ENCODE measurements at regions not wholly inside any gene's neighbourhood (a gene's known extent, or its start where the extent isn't known, plus 50 kb on each side); places are given as distances from the start of the nearest gene placed in this dataset.

- no peak for DNase-seq (ENCODE audit: low read depth)
- TF ChIP-seq, protein P1, sequence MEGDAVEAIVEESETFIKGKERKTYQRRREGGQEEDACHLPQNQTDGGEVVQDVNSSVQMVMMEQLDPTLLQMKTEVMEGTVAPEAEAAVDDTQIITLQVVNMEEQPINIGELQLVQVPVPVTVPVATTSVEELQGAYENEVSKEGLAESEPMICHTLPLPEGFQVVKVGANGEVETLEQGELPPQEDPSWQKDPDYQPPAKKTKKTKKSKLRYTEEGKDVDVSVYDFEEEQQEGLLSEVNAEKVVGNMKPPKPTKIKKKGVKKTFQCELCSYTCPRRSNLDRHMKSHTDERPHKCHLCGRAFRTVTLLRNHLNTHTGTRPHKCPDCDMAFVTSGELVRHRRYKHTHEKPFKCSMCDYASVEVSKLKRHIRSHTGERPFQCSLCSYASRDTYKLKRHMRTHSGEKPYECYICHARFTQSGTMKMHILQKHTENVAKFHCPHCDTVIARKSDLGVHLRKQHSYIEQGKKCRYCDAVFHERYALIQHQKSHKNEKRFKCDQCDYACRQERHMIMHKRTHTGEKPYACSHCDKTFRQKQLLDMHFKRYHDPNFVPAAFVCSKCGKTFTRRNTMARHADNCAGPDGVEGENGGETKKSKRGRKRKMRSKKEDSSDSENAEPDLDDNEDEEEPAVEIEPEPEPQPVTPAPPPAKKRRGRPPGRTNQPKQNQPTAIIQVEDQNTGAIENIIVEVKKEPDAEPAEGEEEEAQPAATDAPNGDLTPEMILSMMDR (conservative IDR thresholded peaks at IDR 0.05; ENCODE audit: low read length) = no peak
- H3K4me3 ChIP-seq (ENCODE audit: low read length) = no peak overlapping the region
These were observed 989.8 kb downstream of the ADGRL2 start for GRCh38 chr1:82790556-82790955.

- DNase-seq (ENCODE audit: low read depth) = no peak
- TF ChIP-seq, protein P1 (conservative IDR thresholded peaks at IDR 0.05; ENCODE audit: low read length) = no peak
- H3K4me3 ChIP-seq (ENCODE audit: low read length) = no peak overlapping the region
These were observed 987.9 kb downstream of the ADGRL2 start for GRCh38 chr1:82788660-82789059.

- TF ChIP-seq, protein P1 (conservative IDR thresholded peaks at IDR 0.05; ENCODE audit: low read length) = no peak
- H3K4me3 ChIP-seq (ENCODE audit: low read length) = no peak overlapping the region
- DNase-seq (ENCODE audit: low read depth) = no peak
These were observed 987.3 kb downstream of the ADGRL2 start for GRCh38 chr1:82788038-82788437.

DNA sequence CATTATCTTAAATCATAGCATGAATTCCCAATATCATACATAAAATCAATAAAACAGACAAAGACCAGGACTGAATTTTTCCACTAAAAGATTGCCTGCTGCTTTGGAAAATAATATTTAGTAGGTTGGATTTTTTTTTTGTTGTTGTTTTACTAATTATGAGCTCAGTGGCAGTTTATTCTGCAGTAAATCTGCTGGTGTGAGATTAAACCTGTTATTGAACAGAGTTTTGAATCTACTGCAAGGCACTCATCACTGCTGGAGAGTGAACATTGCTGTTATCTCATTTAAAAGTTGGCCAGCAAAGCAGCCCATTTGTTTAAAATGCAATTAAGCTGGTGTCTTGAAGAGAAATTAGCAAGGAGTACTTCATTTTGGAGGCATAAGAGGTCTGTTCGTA, 986.1 kb downstream of the ADGRL2 start:
- TF ChIP-seq, protein P1 (conservative IDR thresholded peaks at IDR 0.05; ENCODE audit: low read length) = no peak
- no peak overlapping the region for H3K4me3 ChIP-seq (ENCODE audit: low read length)
- no peak for DNase-seq (ENCODE audit: low read depth)

GRCh38 chr1:82785268-82785790, 984.6 kb downstream of the ADGRL2 start:
- no peak for DNase-seq (ENCODE audit: low read depth)
- TF ChIP-seq, protein P1 (conservative IDR thresholded peaks at IDR 0.05; ENCODE audit: low read length) = no peak

GRCh38 chr1:82783044-82783443, 982.3 kb downstream of the ADGRL2 start:
- TF ChIP-seq, protein P1 (conservative IDR thresholded peaks at IDR 0.05; ENCODE audit: low read length) = no peak
- DNase-seq (ENCODE audit: low read depth) = no peak
- H3K4me3 ChIP-seq (ENCODE audit: low read length) = no peak overlapping the region

More at GRCh38 chr1:82785268-82785790, 984.6 kb downstream of the ADGRL2 start:
- no peak overlapping the region for H3K4me3 ChIP-seq (ENCODE audit: low read length)

- TF ChIP-seq, protein P1 (conservative IDR thresholded peaks at IDR 0.05; ENCODE audit: low read length) = no peak
- DNase-seq (ENCODE audit: low read depth) = no peak
- no peak overlapping the region for H3K4me3 ChIP-seq (ENCODE audit: low read length)
These were observed 981.9 kb downstream of the ADGRL2 start for GRCh38 chr1:82782599-82782998.
